PFSK-1 (cell line): ENCODE measurements at regions not wholly inside any gene's neighbourhood (a gene's known extent, or its start where the extent isn't known, plus 50 kb on each side); places are given as distances from the start of the nearest gene placed in this dataset.

Experiments used
- FOXP2 ChIP-seq: optimal IDR thresholded peaks from 2 replicates; pipeline ENCODE3; 2011; ENCODE audit warnings: borderline replicate concordance, control low read depth, inconsistent platforms; ENCODE audit not compliant: insufficient read depth; ENCODE audit errors: extremely low read length, extremely low read depth
- POLR2AphosphoS5 ChIP-seq: IDR thresholded peaks from 2 replicates; pipeline ENCODE4 v1.6.1; 2012; ENCODE audit warnings: low read depth, mild to moderate bottlenecking, control low read depth, low read length, moderate library complexity
- REST ChIP-seq, 2 experiments: IDR thresholded peaks; 2 replicates each; pipeline versions ENCODE4 v1.6.1 to v1.8.0; 2011 to 2012; ENCODE audit warnings: low read depth in 2 of 2, low read length in 2 of 2, control low read depth in 1 of 2, inconsistent platforms in 1 of 2, mild to moderate bottlenecking in 1 of 2, moderate library complexity in 1 of 2; ENCODE audit not compliant: insufficient read depth in 1 of 2
- SIN3A ChIP-seq: IDR thresholded peaks from 2 replicates; pipeline ENCODE4 v1.6.1; 2012; ENCODE audit warnings: mild to moderate bottlenecking, low read length, moderate library complexity, borderline replicate concordance; ENCODE audit not compliant: insufficient read depth
- TAF1 ChIP-seq: IDR thresholded peaks from 2 replicates; pipeline ENCODE4 v1.6.1; 2012; ENCODE audit warnings: low read length, control low read depth, borderline replicate concordance; ENCODE audit not compliant: insufficient read depth

DNA sequence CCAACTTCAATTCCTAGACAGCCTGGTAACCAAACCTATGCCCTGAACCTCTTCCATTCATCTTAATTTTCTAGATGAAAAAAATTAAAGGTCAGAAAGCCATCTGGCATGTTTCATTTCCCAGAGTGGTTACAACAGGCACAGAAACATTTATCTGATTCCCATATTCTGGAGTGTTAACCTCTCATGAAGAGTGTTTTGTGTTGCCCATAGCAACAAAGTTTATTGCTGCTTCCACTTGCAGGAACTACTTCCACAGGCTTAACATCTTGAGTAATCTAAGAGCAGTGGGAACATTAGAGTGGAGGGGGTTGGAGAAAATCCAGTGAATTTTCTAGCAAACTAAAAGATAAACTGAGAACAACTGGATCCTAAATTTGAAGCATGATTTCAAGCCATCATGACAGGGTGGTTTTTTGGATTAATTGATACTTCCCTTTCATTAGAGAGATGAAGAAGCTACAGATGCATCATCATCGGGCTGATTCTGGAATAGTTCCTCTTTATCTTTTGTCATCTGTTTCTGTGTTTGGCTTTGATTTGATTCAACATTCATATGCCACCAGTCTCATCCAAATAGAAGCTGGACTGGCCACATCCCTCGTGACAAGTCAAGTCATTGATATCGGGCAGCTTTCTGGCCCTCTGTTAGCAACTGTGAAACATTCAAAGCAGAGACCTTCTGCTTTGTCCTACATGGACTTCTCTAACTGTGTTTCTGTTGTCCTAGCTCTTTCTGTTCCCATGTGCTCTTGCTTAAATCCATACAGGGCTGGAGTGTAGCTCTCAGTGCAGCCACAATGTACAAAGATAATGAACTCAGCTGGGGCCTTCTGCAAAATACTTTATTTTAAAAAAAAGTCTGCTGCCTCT is 167.3 kb downstream of the MID1IP1 start:
- TF ChIP-seq SIN3A: no peak
- no peak for TF ChIP-seq TAF1
- TF ChIP-seq POLR2AphosphoS5: no peak
- TF ChIP-seq FOXP2: no peak
- no peak for TF ChIP-seq REST (IDR thresholded peaks at IDR 0.05; ENCODE audit: insufficient read depth in 1 of 2, low read depth in 2 of 2, low read length in 2 of 2)

GRCh38 chrX:38970074-38970473 is 168.8 kb downstream of the MID1IP1 start:
- no peak for TF ChIP-seq REST (IDR thresholded peaks at IDR 0.05; ENCODE audit: insufficient read depth in 1 of 2, low read depth in 2 of 2, low read length in 2 of 2)
- TF ChIP-seq POLR2AphosphoS5: no peak
- no peak for TF ChIP-seq SIN3A
- no peak for TF ChIP-seq FOXP2
- TF ChIP-seq TAF1: no peak

- TF ChIP-seq FOXP2 (no peak), TAF1 (no peak)
Observed at GRCh38 chrX:38970845-38971244, 169.6 kb downstream of the MID1IP1 start.

DNA sequence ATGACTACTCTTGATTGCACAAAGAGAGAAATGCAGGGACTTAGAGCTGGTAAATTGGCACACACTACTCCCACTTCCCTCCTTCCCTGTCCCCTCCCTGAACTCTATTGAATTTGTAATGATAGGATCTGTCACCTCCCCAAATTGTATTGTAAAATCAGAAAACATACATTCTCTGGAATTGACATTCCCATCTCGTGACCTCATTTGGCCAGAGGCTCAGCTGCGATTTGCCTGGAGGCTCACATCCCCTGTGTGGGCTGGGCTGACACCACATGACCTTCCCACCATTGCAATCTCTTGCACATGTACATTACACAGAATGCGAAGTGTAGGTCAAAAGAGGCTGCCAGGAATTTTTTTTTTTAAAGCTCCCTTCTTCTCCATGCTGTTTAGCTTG is 172.1 kb downstream of the MID1IP1 start:
- TF ChIP-seq TAF1: no peak
- no peak for TF ChIP-seq REST (IDR thresholded peaks at IDR 0.05; ENCODE audit: insufficient read depth in 1 of 2, low read depth in 2 of 2, low read length in 2 of 2)
- TF ChIP-seq FOXP2: no peak
- no peak for TF ChIP-seq SIN3A
- TF ChIP-seq POLR2AphosphoS5: no peak

DNA sequence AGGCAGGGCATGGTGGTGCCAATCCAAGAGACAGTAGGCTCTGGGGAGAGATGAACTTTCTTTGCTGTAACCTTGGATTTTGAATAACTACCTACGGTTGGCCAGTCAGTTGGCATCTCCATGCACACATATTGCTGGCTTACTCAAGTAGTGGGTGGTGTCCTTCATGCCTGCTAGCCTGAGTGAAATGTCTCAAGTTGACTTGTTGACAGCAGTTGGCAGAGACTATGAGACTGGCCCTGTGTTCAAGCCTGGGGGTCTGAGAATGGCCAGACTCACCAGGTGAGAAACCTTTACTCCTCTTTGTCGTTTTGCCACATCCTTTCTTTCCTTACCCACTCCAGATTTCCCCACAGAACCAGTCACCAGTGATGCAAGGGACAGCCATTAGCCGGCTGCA is 173.3 kb downstream of the MID1IP1 start:
- no peak for TF ChIP-seq REST (IDR thresholded peaks at IDR 0.05; ENCODE audit: insufficient read depth in 1 of 2, low read depth in 2 of 2, low read length in 2 of 2)
- TF ChIP-seq FOXP2: no peak
- no peak for TF ChIP-seq SIN3A
- TF ChIP-seq POLR2AphosphoS5: no peak
- TF ChIP-seq TAF1: no peak
